Mesendoderm (in vitro differentiated cells): ENCODE measurements at regions not wholly inside any gene's neighbourhood (a gene's known extent, or its start where the extent isn't known, plus 50 kb on each side); places are given as distances from the start of the nearest gene placed in this dataset.

Source experiments
- DNase-seq: peaks from one replicate; pipeline ENCODE4 v3.0.0; 2013
- H2AK5ac ChIP-seq: 2 replicates; pipeline ENCODE4 v1.6.1; 2013; ENCODE audit warnings: low read length, inconsistent platforms
- H2BK120ac ChIP-seq: 2 replicates; pipeline ENCODE4 v1.6.1; 2013; ENCODE audit warnings: low read depth, mild to moderate bottlenecking, low read length, moderate library complexity, mixed read lengths
- H2BK15ac ChIP-seq: replicated peaks from 2 replicates; pipeline ENCODE4 v1.6.1; 2013; ENCODE audit warnings: low read depth, mild to moderate bottlenecking, moderate library complexity
- H2BK5ac ChIP-seq: 2 replicates; pipeline ENCODE4 v1.6.1; 2013; ENCODE audit warnings: low read length, inconsistent platforms
- H3K18ac ChIP-seq: 2 replicates; pipeline ENCODE4 v1.6.1; 2013; ENCODE audit warnings: mild to moderate bottlenecking, low read length, mixed read lengths
- H3K23ac ChIP-seq: one replicate; pipeline ENCODE4 v1.6.1; 2013; ENCODE audit warnings: low read length
- H3K27ac ChIP-seq: 2 replicates; pipeline ENCODE4 v1.5.1; 2013; ENCODE audit warnings: low read depth, mild to moderate bottlenecking, inconsistent platforms, low read length, moderate library complexity
- H3K27me3 ChIP-seq: 2 replicates; pipeline ENCODE4 v1.6.1; 2013; ENCODE audit warnings: low read length, control low read depth, mild to moderate bottlenecking, inconsistent platforms; ENCODE audit not compliant: insufficient read depth, poor library complexity
- H3K36me3 ChIP-seq: 2 replicates; pipeline ENCODE4 v1.6.1; 2013; ENCODE audit warnings: low read length, inconsistent platforms; ENCODE audit not compliant: control insufficient read depth, insufficient read depth
- H3K4ac ChIP-seq: one replicate; pipeline ENCODE4 v1.6.1; 2013; ENCODE audit warnings: low read depth, mild to moderate bottlenecking, low read length, moderate library complexity
- H3K4me1 ChIP-seq: 2 replicates; pipeline ENCODE4 v1.6.1; 2013; ENCODE audit warnings: low read depth, low read length, inconsistent platforms; ENCODE audit not compliant: control insufficient read depth
- H3K4me2 ChIP-seq: 2 replicates; pipeline ENCODE4 v1.6.1; 2013; ENCODE audit warnings: low read length
- H3K4me3 ChIP-seq: 2 replicates; pipeline ENCODE4 v1.5.1; 2013; ENCODE audit warnings: mild to moderate bottlenecking, low read length
- H3K56ac ChIP-seq: one replicate; pipeline ENCODE4 v1.6.1; 2013; ENCODE audit warnings: low read length
- H3K79me1 ChIP-seq: 2 replicates; pipeline ENCODE4 v1.6.1; 2013; ENCODE audit warnings: low read length, inconsistent platforms
- H3K79me2 ChIP-seq: 2 replicates; pipeline ENCODE4 v1.6.1; 2013; ENCODE audit warnings: mild to moderate bottlenecking, low read length; ENCODE audit not compliant: control insufficient read depth, insufficient read depth
- H3K9ac ChIP-seq: 2 replicates; pipeline ENCODE4 v1.6.1; 2013; ENCODE audit warnings: low read length, inconsistent platforms
- H4K5ac ChIP-seq: one replicate; pipeline ENCODE4 v1.6.1; 2013; ENCODE audit warnings: low read length
- H4K8ac ChIP-seq: one replicate; pipeline ENCODE4 v1.6.1; 2013; ENCODE audit warnings: low read depth, mild to moderate bottlenecking, control low read depth, low read length, moderate library complexity
- WGBS: extraction: QIAGEN DNeasy Blood & Tissue Kit; methylation state at CpG from one replicate; pipeline ENCODE4 v1.1.7; 2013; ENCODE audit warnings: low lambda C conversion rate, missing lambda C conversion rate; ENCODE audit not compliant: insufficient coverage; ENCODE audit errors: extremely low coverage; 5-methylcytosine and 5-hydroxymethylcytosine counted together

GRCh38 chr2:51404226-51404625 is 372.3 kb upstream of the NRXN1 start:
- Histone ChIP-seq H3K56ac (no peak overlapping the region), H3K18ac (no peak overlapping the region), H2AK5ac (no peak overlapping the region), H3K27me3 (no peaks in the 10 kb centered on the region), H3K4ac (no peak overlapping the region), H2BK15ac (no peak overlapping the region), H3K79me1 (no peaks in the 10 kb centered on the region), H2BK5ac (no peak overlapping the region), H3K27ac (no peak overlapping the region), H2BK120ac (no peak overlapping the region), H3K23ac (no peak overlapping the region), H3K79me2 (no peaks in the 10 kb centered on the region), H3K36me3 (no peaks in the 10 kb centered on the region), H3K4me1 (no peaks in the 10 kb centered on the region), H3K4me3 (no peak overlapping the region), H4K8ac (no peak overlapping the region), H3K4me2 (no peak overlapping the region), H3K9ac (no peak overlapping the region), H4K5ac (no peak overlapping the region)
- DNase-seq, result no peak
- no CpG with 5 or more reads among the region's 3 CpGs for WGBS

- DNase-seq, result no peak
- no peaks in the 10 kb centered on the region for H3K79me1 ChIP-seq
- H3K4me1 ChIP-seq, result no peaks in the 10 kb centered on the region
- H3K27me3 ChIP-seq, result no peaks in the 10 kb centered on the region
- H2BK120ac ChIP-seq, result no peak overlapping the region
- no peak overlapping the region for H3K4ac ChIP-seq
- H4K5ac ChIP-seq, result no peak overlapping the region
- no peak overlapping the region for H2AK5ac ChIP-seq
- H3K4me3 ChIP-seq, result no peak overlapping the region
- H3K27ac ChIP-seq, result no peak overlapping the region
- H3K56ac ChIP-seq, result no peak overlapping the region
- H3K23ac ChIP-seq, result no peak overlapping the region
- WGBS, result no CpG with 5 or more reads among the region's 5 CpGs
- no peak overlapping the region for H2BK5ac ChIP-seq
- no peak overlapping the region for H3K9ac ChIP-seq
- H4K8ac ChIP-seq, result no peak overlapping the region
- no peaks in the 10 kb centered on the region for H3K79me2 ChIP-seq
- H2BK15ac ChIP-seq, result no peak overlapping the region
- H3K36me3 ChIP-seq, result no peaks in the 10 kb centered on the region
- no peak overlapping the region for H3K4me2 ChIP-seq
- H3K18ac ChIP-seq, result no peak overlapping the region
These were observed 369.6 kb upstream of the NRXN1 start for GRCh38 chr2:51401546-51401945.

- H3K27ac ChIP-seq, result no peak overlapping the region
- H4K8ac ChIP-seq, result no peak overlapping the region
- no peaks in the 10 kb centered on the region for H3K79me2 ChIP-seq
- H3K23ac ChIP-seq, result no peak overlapping the region
- no peak overlapping the region for H2BK5ac ChIP-seq
- H3K4me1 ChIP-seq, result no peaks in the 10 kb centered on the region
- no peaks in the 10 kb centered on the region for H3K36me3 ChIP-seq
- no peak overlapping the region for H3K18ac ChIP-seq
- no peak overlapping the region for H4K5ac ChIP-seq
- no peak overlapping the region for H2BK15ac ChIP-seq
- H3K4ac ChIP-seq, result no peak overlapping the region
- H3K4me3 ChIP-seq, result no peak overlapping the region
- no peak overlapping the region for H3K9ac ChIP-seq
- H2BK120ac ChIP-seq, result no peak overlapping the region
- no peak overlapping the region for H3K4me2 ChIP-seq
- H3K56ac ChIP-seq, result no peak overlapping the region
- H3K79me1 ChIP-seq, result no peaks in the 10 kb centered on the region
- no peak for DNase-seq
- no peaks in the 10 kb centered on the region for H3K27me3 ChIP-seq
- H2AK5ac ChIP-seq, result no peak overlapping the region
These were observed 355.3 kb upstream of the NRXN1 start for GRCh38 chr2:51387235-51387634.

- Histone ChIP-seq H2BK5ac (no peak overlapping the region), H3K18ac (no peak overlapping the region), H3K36me3 (no peaks in the 10 kb centered on the region), H2BK120ac (no peak overlapping the region), H3K27me3 (no peaks in the 10 kb centered on the region), H2AK5ac (no peak overlapping the region), H4K5ac (no peak overlapping the region), H4K8ac (no peak overlapping the region), H3K4me3 (no peak overlapping the region), H2BK15ac (no peak overlapping the region), H3K56ac (no peak overlapping the region), H3K4me2 (no peak overlapping the region), H3K23ac (no peak overlapping the region), H3K9ac (no peak overlapping the region), H3K4ac (no peak overlapping the region), H3K79me2 (no peaks in the 10 kb centered on the region), H3K4me1 (no peaks in the 10 kb centered on the region), H3K79me1 (no peaks in the 10 kb centered on the region), H3K27ac (no peak overlapping the region)
- DNase-seq, result no peak
These were observed 348.1 kb upstream of the NRXN1 start for GRCh38 chr2:51379997-51380396.

GRCh38 chr2:51368250-51368649 is 336.3 kb upstream of the NRXN1 start:
- Histone ChIP-seq H3K4me2 (no peak overlapping the region), H3K36me3 (no peaks in the 10 kb centered on the region)

DNA sequence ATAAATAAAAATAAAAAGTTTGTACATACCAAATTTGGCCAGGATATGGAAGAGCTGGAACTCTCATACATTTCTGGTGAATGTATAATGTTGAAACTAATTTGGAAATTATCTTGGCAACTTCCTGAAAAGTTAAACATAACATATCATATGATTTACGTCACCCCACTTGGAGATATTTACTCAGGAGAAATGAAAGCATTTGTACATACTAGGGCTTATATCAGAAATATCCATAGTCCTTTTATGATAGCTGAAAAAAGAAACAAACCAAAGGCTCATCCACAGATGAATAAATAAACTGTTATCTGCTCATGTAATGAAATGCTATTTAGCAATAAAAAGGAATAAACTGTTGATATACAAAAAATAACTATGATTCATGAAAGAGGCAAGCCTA is 318.2 kb upstream of the NRXN1 start:
- H2BK120ac ChIP-seq, result no peak overlapping the region
- no CpG with 5 or more reads among the region's 1 CpG for WGBS
- H3K4ac ChIP-seq, result no peak overlapping the region
- H3K18ac ChIP-seq, result no peak overlapping the region
- no peak overlapping the region for H3K9ac ChIP-seq
- H3K27me3 ChIP-seq, result no peaks in the 10 kb centered on the region
- no peak overlapping the region for H4K8ac ChIP-seq
- no peak for DNase-seq
- H3K23ac ChIP-seq, result no peak overlapping the region
- no peak overlapping the region for H3K4me2 ChIP-seq
- H3K27ac ChIP-seq, result no peak overlapping the region
- H2BK5ac ChIP-seq, result no peak overlapping the region
- no peak overlapping the region for H4K5ac ChIP-seq
- H2BK15ac ChIP-seq, result no peak overlapping the region
- H3K4me3 ChIP-seq, result no peak overlapping the region
- H3K36me3 ChIP-seq, result no peaks in the 10 kb centered on the region
- H2AK5ac ChIP-seq, result no peak overlapping the region
- H3K4me1 ChIP-seq, result no peaks in the 10 kb centered on the region
- no peak overlapping the region for H3K56ac ChIP-seq
- H3K79me2 ChIP-seq, result no peaks in the 10 kb centered on the region
- H3K79me1 ChIP-seq, result no peaks in the 10 kb centered on the region

More at GRCh38 chr2:51368250-51368649, 336.3 kb upstream of the NRXN1 start:
- WGBS, result no CpG with 5 or more reads among the region's 4 CpGs
- no peaks in the 10 kb centered on the region for H3K79me2 ChIP-seq
- H3K4ac ChIP-seq, result no peak overlapping the region
- H3K18ac ChIP-seq, result no peak overlapping the region
- H3K4me3 ChIP-seq, result no peak overlapping the region
- H3K27me3 ChIP-seq, result no peaks in the 10 kb centered on the region
- H2BK120ac ChIP-seq, result no peak overlapping the region
- H3K56ac ChIP-seq, result no peak overlapping the region
- no peaks in the 10 kb centered on the region for H3K79me1 ChIP-seq
- no peak overlapping the region for H3K9ac ChIP-seq
- H4K8ac ChIP-seq, result no peak overlapping the region
- no peak overlapping the region for H3K23ac ChIP-seq
- no peak for DNase-seq
- H3K27ac ChIP-seq, result no peak overlapping the region
- no peak overlapping the region for H2BK15ac ChIP-seq
- H4K5ac ChIP-seq, result no peak overlapping the region
- no peaks in the 10 kb centered on the region for H3K4me1 ChIP-seq
- no peak overlapping the region for H2BK5ac ChIP-seq
- no peak overlapping the region for H2AK5ac ChIP-seq
